ENCODE measurements at regions not wholly inside any gene's neighbourhood (a gene's known extent, or its start where the extent isn't known, plus 50 kb on each side); places are given as distances from the start of the nearest gene placed in this dataset.

DNA sequence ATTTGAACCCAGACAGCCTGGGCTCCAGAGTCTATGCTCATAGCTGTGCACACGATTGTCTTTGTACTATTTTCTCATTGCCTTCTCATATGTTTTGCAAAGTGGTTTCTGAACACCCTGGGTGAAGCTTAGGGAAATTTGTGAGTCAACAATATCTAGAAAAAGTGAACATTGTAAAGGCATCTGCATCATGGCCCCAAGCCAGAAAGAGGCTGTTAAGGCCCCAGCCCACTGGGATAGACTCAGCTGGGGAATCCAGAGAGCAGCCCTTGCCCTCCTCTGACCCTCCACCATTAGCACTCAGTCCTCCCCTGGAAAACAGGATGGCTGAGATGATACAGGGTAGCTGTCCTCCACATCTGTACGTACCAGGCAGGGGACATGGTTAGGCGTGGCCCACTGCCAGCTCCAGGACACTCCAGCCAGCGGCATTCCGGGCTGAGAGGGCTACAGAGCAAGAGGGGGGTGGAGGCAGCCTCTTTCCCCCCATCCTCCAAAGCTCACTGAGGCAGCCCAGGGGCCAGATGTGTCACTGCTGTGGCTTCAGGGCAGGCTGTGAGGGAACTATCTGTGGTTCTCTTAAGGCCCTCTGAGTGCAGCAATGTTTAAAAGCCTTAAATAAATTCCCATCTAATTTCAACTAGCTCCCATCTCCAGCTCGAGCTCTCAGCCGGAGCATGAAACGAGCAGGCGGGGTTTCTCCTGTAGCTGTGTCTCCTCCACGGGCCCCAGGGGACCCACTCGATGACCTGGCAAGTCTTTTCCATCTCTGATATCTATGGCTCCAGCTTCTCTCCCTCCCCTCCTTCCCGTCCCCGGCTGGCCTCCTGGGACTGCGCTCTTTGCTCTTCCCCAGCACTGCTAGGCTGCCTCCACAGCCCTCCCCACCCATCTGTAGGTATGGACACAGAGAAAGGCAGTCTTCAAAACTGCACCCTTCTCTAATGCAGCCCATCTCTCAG is 209.4 kb upstream of the LRFN2 start:
- DNase-seq (ENCODE audit: low spot score) = no peak

DNA sequence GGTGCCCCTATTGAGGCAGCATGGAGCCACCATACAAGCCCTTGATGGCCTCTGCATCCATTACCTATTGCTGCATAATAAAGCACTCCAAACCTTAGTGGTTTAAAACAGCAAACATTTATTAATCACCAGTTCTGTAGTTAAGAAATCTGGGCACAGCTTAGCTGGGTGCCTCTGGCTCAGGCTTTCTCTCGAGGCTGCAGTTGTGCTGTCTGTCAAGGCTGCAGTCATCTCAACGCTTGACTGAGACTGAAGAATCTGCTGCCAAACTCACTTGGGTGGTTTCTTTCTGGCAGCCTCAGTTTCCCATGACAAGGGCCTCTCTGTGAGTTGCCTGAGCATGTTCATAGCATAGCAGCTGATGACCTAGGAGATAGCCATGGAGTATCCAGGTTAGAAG is 207.4 kb upstream of the LRFN2 start:
- DNase-seq (ENCODE audit: low spot score) = no peak

GRCh38 chr6:40792183-40792582 is 205.0 kb upstream of the LRFN2 start:
- DNase-seq (ENCODE audit: low spot score) = no peak

DNA sequence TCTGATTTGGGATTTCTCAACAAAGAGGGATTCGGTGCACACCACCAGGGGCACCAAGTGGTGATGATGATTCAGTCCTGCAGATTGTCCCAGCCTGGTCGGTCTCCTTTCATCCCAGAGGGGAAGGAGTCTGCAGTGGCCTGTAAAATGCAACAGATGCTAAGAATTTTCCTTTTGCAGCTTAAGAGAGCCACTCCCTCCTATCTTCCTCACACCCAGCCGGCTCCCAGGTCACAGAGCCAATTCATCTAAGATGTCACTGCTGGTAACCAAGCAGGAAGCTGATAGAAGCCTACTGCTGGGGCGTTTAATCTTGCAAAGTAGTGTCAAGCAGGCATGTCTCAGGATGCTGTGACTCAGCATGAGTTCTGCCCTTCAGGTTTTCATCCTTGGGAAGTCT is 203.8 kb upstream of the LRFN2 start:
- peak; percentile 44 for DNase-seq (ENCODE audit: low spot score)

DNA sequence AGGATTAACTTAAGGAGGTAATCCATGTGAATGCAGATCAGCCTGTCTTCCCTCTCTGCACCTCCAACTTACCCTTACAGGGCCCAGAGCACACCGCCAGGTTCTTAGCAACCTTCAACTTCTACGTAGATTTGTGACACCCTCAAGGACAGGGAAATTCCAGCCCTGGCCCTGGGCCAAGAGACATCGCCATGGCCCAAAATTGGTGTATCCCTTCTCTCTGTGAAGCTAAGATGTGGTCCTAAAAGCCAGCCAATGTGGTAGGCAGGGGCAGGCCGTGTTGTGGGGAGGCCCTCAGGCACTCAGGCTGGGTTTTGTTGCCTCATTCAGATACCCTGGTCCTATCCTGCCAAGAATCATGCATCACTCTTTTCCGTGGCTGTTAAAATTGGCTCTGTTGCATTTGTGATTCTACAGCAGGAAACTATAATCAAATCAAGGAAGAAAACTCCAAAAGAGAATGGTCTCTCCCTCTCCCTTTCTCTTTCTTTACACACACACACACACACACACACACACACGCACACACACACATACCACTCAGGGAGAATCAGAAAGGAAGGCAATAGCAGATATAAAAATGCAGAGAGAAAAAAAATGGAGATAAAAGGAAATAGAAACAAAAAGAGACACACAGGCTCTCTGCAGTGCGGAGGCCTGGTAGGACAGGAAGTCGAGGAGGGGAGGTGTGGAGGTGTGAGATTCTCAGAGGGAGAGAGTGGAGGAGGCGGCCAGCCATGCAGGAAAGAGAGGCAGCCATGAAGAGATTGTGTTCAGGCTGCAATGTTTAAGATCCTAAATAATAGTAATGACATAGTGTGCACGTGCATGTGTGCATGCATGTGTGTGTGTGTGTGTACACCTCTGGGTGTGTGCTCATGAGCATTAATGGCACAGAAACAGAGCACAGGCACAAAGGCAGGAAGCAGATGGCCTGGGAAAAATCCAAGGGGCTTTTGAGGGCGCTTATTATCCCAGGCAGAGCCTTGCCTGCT is 201.8 kb upstream of the LRFN2 start:
- DNase-seq (ENCODE audit: low spot score) = no peak

DNA sequence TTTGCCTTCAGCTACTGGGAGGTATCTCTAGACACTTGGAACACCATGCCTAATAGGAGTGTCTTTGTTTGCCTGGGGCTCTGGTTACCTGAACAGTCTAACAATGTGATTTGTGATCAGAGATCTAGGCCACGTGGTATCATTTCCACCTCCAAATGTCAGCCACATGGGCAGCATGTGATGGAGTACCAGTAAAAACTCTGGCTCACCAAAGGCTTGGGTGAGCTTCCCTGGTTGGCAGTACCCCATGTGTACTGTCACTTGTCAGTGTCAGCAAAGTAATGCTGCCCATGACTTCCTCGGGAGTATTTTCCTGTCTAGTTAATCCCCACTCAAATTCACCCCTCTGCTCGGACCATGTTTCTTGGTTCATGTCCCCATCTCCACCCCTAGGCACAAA is 195.2 kb upstream of the LRFN2 start:
- DNase-seq (ENCODE audit: low spot score) = no peak

- DNase-seq (ENCODE audit: low spot score) = no peak
Observed at GRCh38 chr6:40780637-40781036, 193.5 kb upstream of the LRFN2 start.

DNA sequence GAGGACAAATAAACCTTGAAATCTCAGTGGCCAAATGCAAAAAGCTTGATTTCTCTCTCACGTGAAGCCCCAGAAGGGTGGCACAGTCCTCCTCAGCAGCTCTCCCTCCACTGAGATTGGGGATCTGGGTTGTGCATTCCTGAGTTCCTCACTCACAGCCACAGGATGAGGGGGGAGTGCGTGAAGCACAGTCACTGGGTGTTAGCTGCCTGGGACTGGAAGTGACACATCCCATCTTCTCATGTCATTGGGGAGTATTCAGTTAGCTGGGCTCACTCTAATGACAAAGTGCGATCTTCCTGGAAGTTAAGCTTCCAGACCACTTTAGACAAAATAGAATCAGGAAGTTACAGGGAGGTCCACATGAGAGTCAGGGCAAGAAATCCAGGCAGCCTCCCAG is 192.2 kb upstream of the LRFN2 start:
- peak; percentile 44 for DNase-seq (ENCODE audit: low spot score)

DNA sequence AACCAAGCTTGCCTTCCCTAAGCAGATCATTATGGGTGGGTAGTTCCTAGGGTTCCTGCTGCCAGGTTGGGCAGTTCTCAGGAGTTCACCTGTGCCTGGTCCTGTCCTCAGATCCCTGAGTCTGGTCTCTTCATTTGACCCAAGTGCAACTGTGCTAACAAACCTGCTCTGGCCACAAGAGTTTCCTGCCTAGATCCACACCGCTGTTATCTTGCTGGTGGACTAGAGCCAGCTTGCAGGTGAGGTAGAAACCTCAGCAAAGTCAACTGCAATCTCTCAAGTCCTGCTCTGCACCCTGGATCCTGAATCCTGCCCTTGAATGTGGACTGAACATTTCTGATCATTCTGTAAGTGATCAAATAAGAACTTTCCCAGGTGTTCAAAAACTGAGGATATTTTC is 191.8 kb upstream of the LRFN2 start:
- DNase-seq (ENCODE audit: low spot score) = no peak

DNA sequence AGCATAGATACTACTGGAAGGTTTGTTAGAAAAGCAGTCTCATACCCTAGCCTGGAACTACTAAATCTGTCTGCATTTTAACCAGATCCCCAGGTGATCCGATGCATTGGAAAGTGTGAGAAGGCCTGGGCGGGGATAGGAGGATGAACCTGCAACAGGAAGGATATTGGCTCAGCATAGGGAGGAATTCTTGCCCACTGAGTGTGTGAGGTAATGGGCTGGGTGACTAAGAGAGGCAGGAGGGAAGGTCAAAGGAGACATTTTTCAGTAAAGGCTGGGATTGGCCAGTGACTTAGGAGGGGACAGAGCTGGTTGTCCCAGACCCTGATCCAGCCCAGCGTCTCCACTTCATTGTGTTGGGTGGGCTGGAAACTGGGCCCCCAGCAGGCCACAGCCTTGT is 191.0 kb upstream of the LRFN2 start:
- DNase-seq (ENCODE audit: low spot score) = peak; percentile 35

DNA sequence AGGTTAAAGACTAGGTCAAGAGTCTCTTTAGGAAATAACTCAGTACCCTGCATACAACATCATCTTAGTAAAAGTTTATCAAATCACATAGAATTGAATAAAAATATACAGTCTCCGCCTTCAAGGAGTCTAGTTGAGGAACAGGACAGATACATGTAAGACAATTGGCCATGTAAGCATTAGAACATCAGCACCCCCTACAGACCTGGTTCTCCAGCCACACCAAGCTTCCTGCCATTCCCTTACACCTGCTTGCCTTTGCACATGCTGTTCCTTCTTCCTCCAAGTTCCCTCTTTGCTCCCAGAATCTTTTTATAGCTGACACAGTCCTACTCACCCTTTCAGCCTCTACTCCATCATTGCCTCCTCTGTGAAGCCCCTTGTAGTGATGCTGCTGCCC is 187.8 kb upstream of the LRFN2 start:
- no peak for DNase-seq (ENCODE audit: low spot score)

DNA sequence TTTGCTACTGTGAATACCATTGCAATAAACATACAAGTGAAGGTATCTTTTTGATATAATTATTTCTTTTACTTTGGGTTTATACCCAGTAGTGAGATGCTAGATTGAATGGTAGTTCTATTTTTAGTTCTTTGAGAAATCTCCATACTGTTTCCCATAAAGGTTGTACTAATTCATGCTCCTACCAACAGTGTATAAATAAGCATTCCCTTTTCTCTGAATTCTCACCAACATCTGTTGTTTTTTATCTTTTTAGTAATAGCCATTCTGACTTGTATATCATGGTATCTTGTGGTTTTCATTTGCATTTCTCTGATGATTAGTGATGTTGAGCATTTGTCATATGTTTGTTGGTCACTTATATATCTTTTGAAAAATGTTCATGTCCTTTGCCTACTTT is 183.6 kb upstream of the LRFN2 start:
- no peak for DNase-seq (ENCODE audit: low spot score)

GRCh38 chr6:40764726-40765125 is 177.6 kb upstream of the LRFN2 start:
- DNase-seq (ENCODE audit: low spot score) = no peak

GRCh38 chr6:40762981-40763380 is 175.8 kb upstream of the LRFN2 start:
- DNase-seq (ENCODE audit: low spot score) = peak; percentile 14

- DNase-seq (ENCODE audit: low spot score) = no peak
Observed at GRCh38 chr6:40760887-40761286, 173.7 kb upstream of the LRFN2 start.

DNA sequence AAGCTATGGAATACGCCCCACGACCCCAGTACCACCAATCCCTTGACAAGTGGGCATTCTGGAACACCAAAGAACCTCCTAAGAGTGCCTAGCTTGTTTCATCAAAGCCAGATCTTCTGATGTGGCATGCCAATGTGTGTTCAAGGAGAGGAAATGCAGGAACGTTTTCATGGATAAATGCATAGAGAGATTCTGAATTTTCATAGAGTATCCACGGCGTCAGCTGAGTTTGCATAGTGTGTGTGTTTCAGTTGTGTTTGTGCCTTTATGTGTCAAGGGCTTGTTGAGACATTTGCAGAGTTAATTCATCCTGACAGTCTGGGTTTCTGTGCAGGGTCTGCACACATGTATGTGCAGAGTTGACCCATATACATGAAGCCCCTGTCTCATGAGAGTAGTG is 172.7 kb upstream of the LRFN2 start:
- no peak for DNase-seq (ENCODE audit: low spot score)

DNA sequence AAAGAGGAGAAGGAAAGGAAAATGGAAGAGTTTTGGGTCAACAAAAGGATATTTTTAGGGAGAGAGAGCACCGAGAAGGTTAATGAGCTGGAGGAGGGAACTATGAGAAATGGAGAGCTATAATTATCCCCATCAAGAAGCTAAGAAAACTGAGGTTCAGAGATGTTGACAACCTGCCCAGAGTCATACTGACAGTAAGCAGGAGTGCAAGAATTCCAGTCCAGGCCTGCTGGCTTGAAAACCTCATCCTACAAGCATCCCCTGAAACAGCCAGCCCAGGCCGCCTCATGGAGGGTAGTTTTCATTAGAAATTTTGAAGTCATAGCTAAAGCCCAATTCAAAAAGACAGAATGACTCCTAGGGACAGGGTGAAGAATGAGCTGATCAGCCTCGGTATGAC is 172.1 kb upstream of the LRFN2 start:
- no peak for DNase-seq (ENCODE audit: low spot score)

DNA sequence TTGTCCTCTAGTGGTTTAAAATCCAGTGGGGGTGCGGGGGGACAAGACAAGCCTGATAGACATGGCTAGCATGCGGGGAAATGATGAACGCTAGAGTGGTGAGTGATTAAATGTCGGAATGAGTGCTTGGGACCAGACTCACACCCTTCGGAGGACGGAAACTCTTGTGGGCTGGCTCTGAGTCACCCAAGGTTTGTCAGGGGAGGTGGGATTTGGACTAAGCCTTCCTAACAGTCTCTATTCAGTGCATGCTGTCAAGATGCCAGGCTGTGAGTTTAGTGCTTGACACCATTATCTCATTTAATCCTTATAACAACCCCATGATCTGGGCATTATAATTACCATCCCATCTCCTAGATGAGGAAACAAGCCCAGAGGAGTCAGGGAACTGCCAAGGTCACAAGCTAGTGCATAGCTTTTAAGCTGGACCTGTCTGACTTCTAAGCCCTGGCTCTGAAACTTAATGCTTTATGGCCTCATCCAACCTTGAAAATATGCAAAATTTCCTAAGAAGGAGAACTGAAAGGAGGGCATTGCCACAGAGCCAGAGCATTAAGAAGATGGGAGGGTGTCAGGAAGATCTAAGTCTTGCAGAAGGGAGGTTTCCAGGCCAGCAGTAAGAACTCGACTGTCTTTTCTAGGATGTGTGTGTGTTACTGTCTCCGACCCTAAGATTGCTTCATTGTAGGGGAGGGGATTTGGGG is 168.7 kb upstream of the LRFN2 start:
- no peak for DNase-seq (ENCODE audit: low spot score)

GRCh38 chr6:40755046-40755681 is 168.0 kb upstream of the LRFN2 start:
- DNase-seq (ENCODE audit: low spot score) = no peak

DNA sequence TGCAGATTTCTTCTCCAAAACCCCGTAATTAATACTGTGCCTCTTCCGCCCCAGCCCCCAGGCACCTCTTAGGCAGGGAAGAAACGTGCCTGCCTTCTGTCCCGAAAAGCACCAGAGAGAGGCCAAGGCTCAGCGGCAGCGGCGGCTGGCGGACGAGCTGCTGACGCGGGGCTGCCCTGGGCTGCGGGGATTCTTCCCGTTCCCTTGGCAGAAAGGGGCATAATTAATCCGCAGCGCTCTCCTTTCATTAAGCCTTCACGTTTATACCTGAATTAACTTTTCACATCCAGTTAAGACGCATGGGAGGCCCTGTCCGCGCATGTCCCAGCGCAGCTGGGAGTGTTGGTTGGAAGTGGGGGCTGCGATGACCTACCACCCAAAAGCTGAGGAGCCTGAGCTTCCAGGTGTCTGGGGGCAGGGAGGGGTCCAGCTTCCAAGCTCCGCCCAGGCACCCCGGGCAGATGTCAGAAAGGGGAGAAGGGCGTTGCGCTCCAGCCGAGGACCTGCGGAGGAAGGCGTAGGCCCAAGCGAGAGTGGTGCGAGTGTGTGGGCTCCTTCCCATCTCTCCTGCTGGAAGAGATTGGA is 167.4 kb upstream of the LRFN2 start:
- DNase-seq (ENCODE audit: low spot score) = no peak

Data from LoVo (cell line).